ENCODE measurements at regions not wholly inside any gene's neighbourhood (a gene's known extent, or its start where the extent isn't known, plus 50 kb on each side); places are given as distances from the start of the nearest gene placed in this dataset.

DNA sequence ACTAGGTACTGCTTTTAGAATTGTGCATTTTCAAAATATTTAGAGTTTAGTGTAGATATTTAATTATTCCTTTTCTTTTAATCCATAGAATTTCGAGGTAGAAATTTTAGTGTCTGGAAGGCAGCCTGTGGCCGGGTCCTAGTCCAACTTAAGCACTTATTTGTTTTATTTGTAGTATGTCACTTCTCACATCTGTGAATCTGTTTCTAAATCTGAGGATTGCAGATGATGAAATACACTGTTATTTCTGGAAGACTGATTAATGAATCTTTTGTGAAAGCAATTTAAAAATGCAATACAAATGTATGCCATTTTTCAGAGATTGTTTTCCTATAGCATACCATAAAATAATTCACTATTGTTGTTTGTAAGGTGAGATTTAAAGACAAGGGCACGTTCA, 483.9 kb upstream of the TRIB2 start (continued):
- TF ChIP-seq, protein P1, sequence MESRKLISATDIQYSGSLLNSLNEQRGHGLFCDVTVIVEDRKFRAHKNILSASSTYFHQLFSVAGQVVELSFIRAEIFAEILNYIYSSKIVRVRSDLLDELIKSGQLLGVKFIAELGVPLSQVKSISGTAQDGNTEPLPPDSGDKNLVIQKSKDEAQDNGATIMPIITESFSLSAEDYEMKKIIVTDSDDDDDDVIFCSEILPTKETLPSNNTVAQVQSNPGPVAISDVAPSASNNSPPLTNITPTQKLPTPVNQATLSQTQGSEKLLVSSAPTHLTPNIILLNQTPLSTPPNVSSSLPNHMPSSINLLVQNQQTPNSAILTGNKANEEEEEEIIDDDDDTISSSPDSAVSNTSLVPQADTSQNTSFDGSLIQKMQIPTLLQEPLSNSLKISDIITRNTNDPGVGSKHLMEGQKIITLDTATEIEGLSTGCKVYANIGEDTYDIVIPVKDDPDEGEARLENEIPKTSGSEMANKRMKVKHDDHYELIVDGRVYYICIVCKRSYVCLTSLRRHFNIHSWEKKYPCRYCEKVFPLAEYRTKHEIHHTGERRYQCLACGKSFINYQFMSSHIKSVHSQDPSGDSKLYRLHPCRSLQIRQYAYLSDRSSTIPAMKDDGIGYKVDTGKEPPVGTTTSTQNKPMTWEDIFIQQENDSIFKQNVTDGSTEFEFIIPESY (IDR thresholded peaks at IDR 0.05; ENCODE audit: extremely low read depth, insufficient replicate concordance, low read length), result no peak
- no peak for TF ChIP-seq CEBPB (IDR thresholded peaks at IDR 0.05; ENCODE audit: low read depth)
- TF ChIP-seq EZH2 (IDR thresholded peaks at IDR 0.05), result no peak
- no peak for TF ChIP-seq ZNF274 (IDR thresholded peaks at IDR 0.05; ENCODE audit: low read depth, low read length)
- no peak for TF ChIP-seq ZFX (IDR thresholded peaks at IDR 0.05)

DNA sequence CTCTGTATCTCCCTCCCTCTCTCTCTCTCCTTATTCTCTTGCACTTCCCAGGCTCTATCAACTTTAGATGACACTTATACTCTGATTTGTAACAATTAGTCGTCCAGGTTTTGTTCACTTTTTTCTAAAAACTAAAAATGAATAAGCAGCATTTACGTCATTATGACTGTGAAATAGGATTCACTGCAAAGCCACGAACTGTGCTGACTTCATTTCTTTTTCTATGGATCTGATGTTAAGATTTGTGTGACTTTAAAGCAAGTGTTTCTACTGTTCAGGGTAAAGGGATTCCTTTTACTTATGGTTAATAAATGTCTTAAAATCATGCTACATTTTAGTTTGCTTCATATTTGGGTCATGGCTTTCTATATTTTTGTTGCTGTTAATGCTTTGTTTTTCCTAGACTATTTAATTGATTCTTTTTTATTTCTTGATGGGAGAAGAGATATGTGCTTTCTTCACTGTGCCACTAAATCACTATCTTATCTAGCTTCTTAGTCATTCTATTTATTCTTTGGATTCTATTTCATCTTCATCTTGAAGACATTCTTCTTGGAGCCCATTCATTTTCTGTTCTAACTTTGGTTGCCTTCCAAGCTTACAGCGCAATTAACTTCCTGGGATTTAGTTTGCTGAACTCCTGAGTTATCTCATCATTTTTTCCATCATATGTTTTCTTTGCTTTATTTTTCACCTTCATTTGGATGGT, 480.4 kb upstream of the TRIB2 start:
- no peaks in the 10 kb centered on the region for H3K36me3 ChIP-seq (ENCODE audit: control insufficient read depth in 1 of 2, insufficient read depth in 2 of 2, low read length in 2 of 2)
- intact Hi-C loops (cut with micrococcal nuclease), result no loop called here
- no peaks in the 10 kb centered on the region for H3K27me3 ChIP-seq (ENCODE audit: insufficient read depth, low read length)
- no peaks in the 10 kb centered on the region for H3K79me2 ChIP-seq (ENCODE audit: insufficient read depth, low read length)
- H3K4me2 ChIP-seq (ENCODE audit: low read length), result no peak overlapping the region
- POLR2A ChIA-PET, result no interaction called here
- no peak overlapping the region for H2AFZ ChIP-seq (ENCODE audit: low read depth, low read length, poor library complexity, severe bottlenecking)
- H3K27ac ChIP-seq (ENCODE audit: low read depth, low read length), result no peak overlapping the region
- no peaks in the 10 kb centered on the region for H4K20me1 ChIP-seq (ENCODE audit: insufficient read depth)
- TF ChIP-seq, protein P2, sequence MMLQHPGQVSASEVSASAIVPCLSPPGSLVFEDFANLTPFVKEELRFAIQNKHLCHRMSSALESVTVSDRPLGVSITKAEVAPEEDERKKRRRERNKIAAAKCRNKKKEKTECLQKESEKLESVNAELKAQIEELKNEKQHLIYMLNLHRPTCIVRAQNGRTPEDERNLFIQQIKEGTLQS (IDR thresholded peaks at IDR 0.05), result no peak
- no peak for TF ChIP-seq EZH2phosphoT487 (IDR thresholded peaks at IDR 0.05; ENCODE audit: borderline replicate concordance)
- CTCF ChIA-PET, result no interaction called here
- no peak for ATAC-seq
- H3K9me3 ChIP-seq (ENCODE audit: control insufficient read depth in 1 of 2, insufficient read depth in 1 of 2, low read depth in 1 of 2, low read length in 2 of 2), result no peaks in the 10 kb centered on the region
- H3K4me1 ChIP-seq (ENCODE audit: control insufficient read depth in 1 of 2, insufficient read depth in 2 of 2, low read length in 2 of 2), result no peaks in the 10 kb centered on the region
- no peak for DNase-seq (ENCODE audit: low read depth, low spot score)
- no peak overlapping the region for H3K4me3 ChIP-seq (replicated peaks in 1 of 2; ENCODE audit: low read depth in 1 of 2, low read length in 2 of 2)
- H3K9me2 ChIP-seq (ENCODE audit: insufficient read depth), result no peaks in the 10 kb centered on the region
- H3K9ac ChIP-seq (ENCODE audit: low read length), result no peak overlapping the region
- RAD21 ChIA-PET (ENCODE audit: low non-redundant PET in 1 of 2, low total read pairs in 2 of 2, uncharacterized antibody in 2 of 2, unreplicated experiment in 2 of 2), result no interaction called here
- BruUV-seq (replicated peaks), result no TSS peak
